ENCODE measurements at regions not wholly inside any gene's neighbourhood (a gene's known extent, or its start where the extent isn't known, plus 50 kb on each side); places are given as distances from the start of the nearest gene placed in this dataset.
"Not testable (repeated sequence)": the region's sequence is repeated elsewhere in the genome, so short reads cannot be mapped to it uniquely, and the experiment has no call there.

DNA sequence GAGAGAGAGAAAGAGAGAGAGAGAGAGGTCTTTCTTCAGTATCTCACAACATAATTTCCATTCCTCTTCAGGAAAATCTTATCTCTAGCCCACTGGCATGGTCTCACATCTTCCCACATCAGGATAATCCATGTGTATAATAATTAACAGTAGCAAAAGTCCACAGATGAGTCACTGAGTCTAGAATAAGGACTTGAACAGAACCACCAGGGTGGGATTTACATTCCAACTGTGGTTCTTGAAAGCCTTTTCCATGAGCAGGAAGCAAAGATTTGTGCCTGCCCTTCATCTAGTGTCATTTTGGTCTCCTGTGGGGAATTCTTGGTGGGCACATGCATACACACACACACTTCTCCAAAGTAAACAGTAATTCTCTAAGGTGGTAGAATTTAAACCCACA lies 107.1 kb upstream of the TCF4 start:
- no peak for DNase-seq

DNA sequence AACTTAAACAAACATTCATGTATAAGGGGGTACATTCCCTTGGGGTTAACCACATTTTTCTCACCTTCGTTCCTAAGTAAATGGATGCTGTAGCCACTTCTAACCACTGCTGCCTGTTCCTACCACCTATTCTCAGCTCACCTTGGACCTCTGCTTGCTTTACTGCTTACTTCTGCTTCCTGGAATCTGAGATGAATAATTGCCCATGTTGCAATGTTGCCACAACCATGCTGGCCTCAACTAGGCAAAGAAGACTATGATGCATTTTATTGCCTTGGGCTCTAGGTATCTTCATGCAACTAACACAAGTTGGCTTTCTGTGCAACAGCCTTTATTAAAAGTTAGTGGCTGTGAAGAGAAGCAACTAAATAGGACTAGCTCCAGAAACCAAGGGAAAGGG lies 106.3 kb upstream of the TCF4 start:
- DNase-seq: no peak

DNA sequence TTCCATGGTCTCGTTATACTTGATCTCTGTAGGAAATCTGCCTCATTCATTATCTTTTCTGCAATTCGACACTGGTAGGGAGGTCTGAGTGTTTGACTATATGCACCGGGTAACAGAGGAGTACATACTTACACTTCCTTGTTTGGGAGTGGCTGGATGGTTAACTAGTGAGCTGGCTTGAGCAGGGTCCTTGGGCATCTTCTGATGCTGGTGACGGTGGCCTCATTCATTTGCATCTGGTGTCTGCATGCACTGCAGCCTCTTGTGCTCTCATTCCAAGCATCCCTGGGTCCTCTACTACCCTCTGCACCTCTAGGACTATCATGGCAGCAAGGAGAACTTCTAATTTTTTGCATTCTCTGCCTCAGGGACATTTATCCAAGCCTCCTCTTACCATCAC lies 100.0 kb upstream of the TCF4 start:
- no peak for DNase-seq

DNA sequence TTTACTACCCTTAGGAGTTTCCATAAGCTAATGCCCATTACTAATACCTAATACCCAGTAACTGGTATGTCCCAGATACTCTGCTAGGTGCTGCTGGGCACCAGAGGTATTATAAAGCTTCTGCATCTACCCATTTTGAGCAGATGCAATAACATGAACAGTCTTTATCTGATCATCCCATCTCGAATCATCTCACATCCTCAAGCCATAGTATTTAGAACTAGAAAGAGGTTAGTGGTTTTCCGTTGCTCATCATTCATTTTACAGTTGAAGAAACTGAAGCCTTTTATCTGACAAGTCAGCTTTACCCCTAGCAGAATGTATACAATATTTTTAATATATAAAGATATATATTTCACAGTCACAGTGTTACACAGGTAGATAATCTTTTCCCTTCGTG lies 99.1 kb upstream of the TCF4 start:
- no peak for DNase-seq

DNA sequence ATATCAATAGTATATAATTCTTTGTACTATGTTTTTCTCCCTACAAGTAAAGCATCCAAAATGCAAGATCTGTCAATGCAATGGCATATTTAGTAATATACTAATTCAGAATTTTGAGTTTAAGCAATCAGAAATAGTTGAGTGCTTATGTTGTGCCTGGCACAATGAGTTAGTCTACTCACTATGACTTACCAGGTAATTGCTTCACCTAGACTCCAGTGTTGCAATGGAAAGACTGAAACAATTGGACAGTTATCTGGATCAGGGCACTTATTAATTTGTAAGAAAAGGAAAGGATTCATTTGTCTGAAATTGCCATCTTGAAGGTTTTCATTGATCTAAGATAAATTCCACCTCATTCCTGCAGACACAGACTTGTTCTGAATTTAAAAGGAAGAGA lies 97.6 kb upstream of the TCF4 start:
- DNase-seq: no peak

DNA sequence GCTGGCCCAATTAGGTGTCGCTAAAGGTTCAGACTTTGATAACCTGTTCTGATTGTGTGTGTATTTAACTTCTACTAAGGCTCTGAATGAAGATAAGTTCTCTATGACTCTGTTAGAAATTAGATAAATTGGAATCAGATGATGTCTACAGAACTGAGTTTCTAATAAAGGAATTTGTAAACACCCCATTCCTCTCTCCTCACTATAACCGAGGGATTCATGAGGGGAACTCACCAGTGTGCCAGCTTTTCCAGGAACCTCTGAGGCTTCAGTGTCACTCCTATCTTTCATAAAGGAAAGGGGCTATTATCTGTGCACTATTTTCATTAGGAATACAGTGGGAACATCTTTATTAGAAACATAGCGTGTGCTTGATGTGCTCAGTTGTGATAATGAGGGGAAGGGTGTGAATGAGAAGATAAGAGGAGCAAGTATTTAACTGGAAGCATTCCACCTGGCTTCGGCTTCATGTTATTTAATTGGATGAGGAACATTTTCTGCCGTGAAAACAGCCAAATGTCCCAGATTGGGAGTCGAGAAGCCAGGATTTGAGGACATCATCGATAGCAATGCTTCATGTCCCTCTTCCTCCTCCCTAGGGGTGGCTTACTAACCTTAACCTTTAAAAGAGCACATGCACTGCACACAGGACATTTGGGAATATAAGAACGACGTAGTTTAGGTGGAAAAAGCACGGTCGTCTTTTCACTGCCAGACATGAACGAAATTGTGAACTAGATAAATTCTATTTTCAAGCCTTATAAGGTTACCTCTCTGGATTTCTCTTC lies 84.8 kb upstream of the TCF4 start:
- DNase-seq: no peak

DNA sequence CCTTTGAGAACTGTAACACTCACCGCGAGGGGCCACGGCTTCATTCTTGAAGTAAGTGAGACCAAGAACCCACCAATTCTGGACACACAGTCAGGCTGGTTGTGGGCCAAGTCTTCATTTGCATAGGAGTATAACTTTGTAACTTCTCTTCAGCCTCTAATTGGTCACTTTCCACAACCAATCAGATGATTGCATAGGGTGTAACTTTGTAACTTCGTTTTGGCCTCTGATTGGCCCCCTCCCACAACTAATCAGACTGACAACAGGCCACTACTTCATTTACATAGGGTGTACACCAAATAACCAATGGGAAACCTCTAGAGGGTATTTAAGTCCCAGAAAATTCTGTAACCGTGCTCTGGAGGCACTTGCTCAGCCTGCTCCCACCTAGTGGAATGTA lies 77.5 kb upstream of the TCF4 start:
- no peak for DNase-seq

DNA sequence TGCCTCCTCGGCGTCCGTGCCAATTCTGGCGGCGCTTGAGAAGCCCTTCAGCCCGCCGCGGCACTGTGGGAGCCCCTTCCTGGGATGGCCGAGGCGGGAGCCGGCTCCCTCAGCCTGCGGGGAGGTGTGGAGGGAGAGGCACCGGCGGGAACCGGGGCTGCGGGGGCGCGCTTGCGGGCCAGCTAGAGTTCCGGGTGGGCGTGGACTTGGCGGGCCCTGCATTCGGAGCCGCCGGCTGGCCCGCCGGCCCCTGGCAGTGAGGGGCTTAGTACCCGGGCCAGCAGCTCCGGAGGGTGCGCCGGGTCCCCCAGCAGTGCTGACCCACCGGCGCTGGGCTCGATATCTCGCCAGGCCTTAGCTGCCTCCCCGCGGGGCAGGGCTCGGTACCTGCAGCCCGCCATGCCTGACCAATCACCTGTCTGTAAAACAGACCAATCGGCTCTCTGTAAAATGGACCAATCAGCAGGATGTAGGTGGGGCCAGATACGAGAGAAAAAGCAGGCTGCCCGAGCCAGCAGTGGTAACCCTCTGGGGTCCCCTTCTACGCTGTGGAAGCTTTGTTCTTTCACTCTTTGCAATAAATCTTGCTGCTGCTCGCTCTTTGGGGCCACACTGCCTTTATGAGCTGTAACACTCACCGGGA lies 76.9 kb upstream of the TCF4 start:
- DNase-seq: not testable (repeated sequence)

DNA sequence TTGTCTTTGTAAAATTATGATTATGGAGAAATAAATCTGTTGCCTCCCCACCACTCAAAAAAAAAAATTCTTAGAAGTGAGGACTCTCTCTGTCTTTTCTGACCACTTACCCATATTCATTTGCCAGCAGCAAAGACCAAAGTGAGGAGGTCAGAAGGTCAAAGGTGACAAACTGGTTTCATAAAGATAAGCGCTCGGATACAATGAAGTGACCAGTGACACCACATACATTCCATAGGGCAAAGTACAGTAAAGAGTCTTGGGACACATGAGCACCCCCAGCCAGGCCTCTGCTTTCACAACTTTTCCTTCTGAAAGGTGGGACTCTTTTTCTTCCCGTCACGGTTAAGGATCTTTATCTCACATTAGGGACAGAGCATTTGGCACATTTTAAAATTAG lies 75.9 kb upstream of the TCF4 start:
- no peak for DNase-seq

DNA sequence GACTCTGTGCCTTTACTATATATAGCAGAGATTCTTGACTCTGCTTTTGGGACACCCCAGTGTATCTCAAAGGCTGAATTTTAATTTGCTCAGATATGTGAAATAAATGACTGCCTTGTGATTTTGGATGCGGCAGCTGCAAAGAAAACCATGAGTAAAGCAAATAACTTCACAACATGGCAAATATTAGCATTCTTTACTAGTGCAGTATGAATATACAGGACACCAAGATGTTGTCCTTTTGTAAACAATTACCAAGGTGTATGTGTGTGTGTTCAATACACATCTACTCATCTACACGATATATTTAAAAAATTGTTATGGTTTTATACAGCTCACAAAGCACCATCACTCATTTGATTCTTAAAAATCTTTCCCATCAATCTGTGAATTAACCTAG lies 70.6 kb upstream of the TCF4 start:
- no peak for DNase-seq

DNA sequence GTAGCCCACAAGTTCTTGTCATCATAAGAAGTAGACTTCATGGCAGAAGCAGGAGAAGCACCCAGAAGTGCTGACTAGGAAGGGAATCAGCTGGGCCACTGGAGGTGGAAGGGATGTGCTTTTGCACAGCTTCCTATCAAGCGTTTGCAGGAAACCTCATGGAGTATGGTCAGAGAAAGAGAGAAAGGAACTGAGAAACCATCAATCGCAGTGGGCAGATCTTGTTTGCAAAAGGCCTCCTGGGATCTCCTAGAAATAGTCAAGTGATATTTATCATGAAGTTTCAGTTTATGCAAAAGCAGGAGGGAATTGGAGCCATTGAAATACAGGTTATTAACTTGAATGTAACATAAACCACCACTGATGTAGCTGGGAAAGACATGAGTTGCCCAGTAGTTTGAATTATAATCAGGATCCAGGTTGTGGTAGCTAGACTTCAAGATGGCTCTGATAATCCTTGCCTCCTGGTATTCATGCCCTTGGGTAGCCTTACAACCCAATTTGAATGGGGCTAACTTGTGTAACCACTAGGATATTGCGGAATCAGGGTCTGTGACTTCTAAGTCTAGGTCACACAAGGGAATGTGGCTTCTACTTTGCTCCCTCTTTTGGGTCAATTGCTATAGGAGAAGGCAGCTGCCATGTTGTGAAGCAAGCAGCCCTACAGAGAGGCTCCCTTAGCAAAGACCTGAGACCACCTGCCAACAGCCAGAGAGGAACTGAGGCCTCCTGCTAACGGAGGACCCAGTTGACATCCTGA lies 69.8 kb upstream of the TCF4 start:
- no peak for DNase-seq

DNA sequence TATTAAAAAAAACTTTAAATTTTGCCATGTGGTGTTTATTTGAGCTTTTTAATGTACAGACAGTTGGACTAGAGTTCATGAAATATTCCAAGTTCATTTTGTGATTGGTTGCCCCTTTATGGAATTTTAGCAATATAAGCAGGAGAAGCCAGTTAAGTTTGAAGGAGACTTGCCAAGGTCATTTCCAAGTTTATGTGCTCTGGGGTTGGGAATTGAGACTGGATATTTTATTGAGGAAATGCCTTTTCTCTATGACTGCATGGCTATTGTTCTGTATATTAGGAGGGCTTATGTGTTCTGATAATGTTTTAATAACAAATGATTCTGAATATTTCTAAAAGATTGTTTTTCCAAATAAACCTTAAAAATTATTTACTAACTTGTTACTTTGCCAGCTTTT lies 67.0 kb upstream of the TCF4 start:
- DNase-seq: no peak

DNA sequence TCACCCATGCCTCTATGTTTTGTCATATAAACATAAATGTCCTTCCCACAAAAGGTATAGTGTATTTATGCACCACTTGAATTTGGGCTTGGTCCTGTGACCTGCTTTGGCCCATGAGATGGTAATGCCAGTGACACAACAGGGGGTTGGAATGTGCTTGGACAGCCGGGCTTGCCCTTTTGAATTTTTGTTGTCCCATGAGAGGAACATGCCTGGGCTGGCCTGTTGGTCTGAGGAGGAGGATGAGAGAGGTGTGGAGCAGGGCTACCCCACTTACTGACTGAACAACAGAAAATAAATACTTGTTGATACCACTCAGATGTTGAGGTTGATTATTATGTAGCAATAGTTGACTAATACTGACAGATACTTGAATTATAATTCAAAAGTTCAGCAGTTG lies 63.2 kb upstream of the TCF4 start:
- no peak for DNase-seq

DNA sequence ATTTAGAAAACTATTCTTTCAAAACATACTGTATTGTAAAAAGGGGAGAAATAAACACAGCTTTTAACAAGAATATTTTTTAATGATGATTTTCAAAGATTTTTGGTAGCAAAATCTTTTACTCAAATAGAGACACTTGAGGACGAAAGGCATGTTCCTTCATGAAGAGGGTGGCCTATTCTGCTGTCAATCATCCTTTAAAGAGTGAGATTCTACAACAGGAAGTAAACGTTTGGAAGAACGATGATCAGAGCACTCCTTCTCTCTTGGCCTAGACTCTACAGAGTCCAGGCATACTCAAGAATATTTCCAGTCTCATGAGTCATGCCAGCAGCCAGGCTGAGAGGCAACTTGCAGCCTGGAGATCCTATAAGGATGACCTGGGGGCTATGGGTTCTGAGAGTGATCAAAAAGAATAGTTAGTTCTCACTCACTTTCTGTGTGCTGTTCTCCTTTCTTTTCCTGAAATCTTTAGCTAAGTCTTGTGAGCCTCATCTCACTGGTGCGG lies 62.4 kb upstream of the TCF4 start:
- no peak for DNase-seq

DNA sequence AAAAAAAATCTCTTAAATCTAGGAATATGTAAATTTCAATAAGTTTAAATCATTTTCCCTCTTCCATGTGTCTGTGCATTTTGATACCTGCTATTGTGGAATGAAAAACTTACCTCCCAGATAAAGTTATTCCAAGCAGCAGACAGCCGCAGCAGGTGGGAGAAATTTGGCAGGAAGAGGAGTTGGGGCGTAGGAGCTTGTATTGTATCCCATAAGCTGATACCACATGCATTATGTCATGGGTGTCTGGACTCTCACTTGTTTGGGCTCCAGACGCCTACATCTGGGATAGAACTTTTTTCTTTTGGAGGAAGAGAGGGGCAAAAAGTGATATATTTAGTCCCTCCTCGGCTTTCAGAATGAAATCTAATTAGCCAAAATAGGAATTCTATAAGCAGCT lies 59.3 kb upstream of the TCF4 start:
- no peak for DNase-seq

DNA sequence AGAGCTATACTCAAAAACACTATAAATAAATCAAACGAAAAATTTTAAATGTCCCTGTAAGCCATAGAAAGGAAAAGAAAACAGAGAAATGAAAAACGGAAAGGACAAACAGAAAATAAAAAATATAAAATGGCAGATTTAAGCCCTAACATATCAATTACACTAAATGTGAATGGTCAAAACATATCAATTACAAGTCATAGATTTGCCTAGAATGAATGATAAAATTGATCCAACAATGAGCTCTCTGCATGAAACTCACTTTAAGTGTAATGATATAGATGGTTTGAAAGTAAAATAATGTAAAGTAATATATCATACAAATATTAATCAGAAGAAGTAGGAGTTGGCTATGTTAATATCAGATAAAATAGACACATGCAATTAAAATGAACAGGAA lies 54.2 kb upstream of the TCF4 start:
- no peak for DNase-seq

DNA sequence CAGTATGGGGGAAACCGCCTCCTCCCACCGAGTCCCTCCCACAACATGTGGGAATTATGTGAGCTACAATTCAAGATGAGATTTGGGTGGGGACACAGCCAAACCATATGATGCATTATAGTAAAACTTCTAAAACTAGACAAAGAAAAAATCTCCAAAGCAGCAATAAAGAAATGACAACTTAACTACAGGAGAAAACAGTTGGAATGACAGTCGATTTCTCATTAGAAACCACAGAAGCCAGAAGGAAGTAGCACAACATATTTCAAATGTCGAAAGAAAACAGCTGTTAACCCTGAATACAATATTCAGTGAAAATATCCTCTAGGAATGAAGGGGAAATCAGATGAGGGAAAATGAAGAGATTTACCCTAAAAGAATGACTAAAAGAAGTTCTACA lies 53.5 kb upstream of the TCF4 start:
- no peak for DNase-seq
